Activated T-cell treated with anti-CD3 and anti-CD28 coated beads, Interleukin-2, amount 50 U/mL, for 48 hours (primary cell): ENCODE measurements at regions not wholly inside any gene's neighbourhood (a gene's known extent, or its start where the extent isn't known, plus 50 kb on each side); places are given as distances from the start of the nearest gene placed in this dataset.

Experiments used
- DNase-seq, 2 experiments: peaks; one replicate each; pipeline ENCODE4 v3.0.0-alpha.2; 2020

- no peak for DNase-seq
These were observed 577.0 kb upstream of the DPP6 start for GRCh38 chr7:153475239-153475638.

GRCh38 chr7:153476166-153476565, 576.0 kb upstream of the DPP6 start:
- DNase-seq = no peak

DNA sequence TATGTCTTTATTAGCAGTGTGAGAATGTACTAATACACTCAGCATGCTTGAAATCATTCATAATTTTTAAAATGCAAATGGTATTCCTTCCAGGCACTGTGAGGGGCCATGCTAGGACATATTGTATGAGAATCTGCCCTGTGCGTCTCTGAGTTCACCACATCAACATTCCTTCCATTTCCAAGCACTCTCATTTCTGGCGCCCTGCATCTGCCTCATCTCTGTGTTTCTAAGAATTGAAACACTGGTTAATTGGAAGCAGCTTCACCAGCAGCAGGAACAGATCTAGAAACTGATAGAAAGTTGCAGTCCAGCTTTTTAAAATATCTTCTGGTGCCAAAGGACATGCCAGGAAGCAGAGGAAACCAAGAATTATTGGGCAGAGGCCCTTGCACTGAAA, 555.9 kb upstream of the DPP6 start:
- no peak for DNase-seq

DNA sequence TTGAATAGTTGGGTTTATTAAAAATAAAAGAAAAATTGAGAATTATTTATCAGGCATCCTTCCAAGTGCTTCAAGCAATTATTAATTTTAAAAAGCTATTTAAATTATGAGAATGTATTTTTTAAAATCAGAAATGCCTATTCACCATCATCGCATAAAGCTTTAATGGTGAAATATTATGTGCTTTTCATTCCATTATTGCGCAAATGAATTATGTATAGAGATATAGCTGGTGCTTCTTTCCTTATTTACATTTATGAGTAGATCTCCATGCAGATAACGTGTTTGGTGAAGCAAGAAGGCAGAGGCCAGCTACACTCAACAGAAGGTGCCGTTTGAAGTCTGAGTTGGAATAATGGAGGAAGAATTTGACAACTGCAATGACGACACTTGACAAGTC, 549.1 kb upstream of the DPP6 start:
- no peak for DNase-seq

DNA sequence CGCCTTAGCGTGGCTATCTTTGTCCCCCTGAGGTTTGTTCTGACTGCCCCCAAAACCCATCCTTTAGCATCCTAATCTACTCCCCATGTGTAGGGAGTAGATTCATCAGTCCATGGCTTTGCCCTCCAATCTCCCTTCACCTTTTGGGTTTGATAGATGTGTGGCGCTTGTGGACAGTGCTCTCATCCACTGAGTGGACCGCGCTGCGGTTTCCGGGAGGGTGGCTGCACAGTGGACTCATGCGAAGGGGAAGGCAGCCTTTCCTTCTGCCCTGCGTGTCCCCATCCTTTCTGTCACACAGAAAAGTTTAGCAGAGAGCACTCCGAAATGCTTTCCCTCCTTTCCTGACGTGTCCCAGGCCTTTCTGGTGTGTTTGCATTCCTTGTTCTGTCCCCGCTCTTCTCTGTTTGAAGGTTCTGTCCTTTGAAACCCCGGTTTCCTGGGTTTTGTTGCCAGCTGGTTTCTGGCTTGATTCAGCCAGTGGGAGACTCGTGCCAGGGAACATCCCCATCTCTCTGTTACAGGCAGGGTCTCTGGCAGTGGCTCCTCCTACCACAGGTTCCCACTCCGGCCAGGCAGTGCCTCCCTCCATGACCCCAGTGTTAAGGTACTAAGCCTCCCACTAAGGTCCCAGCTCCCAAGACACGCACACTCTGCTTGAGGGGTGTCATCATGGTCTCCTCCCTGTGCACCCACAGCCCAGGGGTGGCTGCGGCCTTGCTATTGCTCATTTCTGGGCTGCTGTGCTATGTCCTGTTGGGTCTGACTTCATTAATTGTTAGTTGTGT, 547.7 kb upstream of the DPP6 start:
- no peak for DNase-seq

- no peak for DNase-seq
These were observed 544.3 kb upstream of the DPP6 start for GRCh38 chr7:153507885-153508284.

DNA sequence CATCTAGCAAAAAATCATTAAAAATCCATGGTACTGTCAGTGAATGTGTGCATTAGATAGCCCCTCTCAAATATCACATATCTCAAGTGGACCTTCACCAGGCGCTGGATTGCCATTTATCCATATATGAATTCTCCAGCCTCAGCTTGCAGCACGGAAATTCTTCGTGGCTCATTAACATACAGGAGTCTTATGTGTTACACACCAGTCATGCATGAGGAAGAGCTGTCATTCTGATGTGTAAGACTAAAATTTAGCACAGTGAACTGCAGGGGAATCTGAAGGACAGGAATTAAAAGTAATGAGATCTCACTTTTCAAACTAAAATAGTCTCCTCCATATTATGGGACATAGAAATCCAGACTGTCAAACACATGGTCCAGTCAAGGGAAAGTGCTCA, 542.4 kb upstream of the DPP6 start:
- no peak for DNase-seq

- no peak for DNase-seq
These were observed 541.5 kb upstream of the DPP6 start for GRCh38 chr7:153510674-153511073.

- no peak for DNase-seq
These were observed 538.2 kb upstream of the DPP6 start for GRCh38 chr7:153514032-153514431.

DNA sequence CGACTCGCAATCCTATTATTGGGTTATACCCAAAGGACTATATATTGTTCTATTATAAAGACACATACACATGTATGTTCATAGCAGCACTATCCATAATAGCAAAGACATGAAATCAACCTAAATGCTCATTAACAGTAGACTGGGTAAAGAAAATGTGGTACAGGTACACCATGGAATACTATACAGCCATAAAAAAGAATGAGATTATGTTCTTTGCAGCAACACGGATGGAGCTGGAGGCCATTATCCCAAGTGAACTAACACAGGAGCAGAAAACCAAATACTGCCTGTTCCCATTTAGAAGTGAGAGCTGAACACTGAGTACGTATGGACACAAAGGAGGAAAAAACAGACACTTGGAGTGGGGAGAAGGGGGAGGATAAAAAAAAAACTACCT, 536.8 kb upstream of the DPP6 start:
- no peak for DNase-seq

DNA sequence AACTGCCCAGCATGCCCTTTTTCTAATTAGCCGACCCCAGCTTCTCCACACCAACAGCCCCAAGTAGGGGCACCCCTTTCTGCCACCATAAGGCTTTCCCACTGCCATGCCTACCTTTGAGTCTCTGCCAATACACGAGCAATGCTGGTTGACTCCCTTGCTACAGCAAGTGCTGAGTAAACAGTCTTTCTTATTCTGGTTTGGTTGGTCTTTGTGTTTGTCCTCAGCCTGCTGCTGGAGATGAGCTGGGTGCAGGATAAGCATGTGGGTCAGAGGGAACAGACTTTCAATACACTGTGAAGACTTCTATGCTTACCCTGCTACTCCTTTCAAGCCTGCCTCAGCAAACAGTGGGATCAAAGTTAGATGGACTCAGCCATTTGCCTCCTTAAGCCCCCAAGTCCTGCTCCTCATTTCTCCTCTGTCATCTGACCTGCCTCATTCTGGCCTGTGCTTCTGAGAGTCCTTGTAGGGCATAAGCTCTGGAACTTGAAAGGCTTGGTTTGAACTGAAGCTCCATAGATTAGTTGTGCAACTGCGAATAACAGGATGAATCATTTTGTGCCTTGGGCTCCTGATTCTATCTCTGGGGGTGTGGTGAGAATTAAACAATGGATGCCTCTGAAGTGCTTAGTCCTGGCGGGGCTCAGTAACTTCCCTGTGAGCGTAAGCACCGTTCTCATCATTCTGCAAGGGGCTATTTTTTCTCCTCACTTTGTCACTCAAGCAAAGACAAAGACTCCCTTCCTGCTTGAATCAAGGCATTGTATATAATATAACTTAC, 533.8 kb upstream of the DPP6 start:
- DNase-seq = no peak

GRCh38 chr7:153521370-153521769, 530.8 kb upstream of the DPP6 start:
- no peak for DNase-seq

DNA sequence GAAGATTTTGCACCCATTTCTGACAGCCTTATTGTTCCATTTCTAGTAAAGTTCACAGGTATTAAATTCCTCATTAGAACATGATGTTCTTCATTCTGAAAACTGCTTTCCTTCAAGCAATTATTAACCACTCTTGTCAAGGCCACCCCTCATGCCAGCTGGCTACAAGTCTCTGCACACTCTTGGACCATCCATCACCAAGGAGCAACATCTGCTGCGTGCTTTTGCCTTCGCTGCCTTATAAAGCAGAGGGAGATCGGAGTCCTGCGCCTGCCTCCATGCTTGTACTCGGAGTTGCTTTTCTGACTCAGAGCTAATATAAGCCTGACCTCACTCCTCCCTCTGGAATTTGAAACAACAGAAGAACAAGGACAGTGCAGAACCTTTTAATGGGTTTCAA, 529.9 kb upstream of the DPP6 start:
- no peak for DNase-seq

DNA sequence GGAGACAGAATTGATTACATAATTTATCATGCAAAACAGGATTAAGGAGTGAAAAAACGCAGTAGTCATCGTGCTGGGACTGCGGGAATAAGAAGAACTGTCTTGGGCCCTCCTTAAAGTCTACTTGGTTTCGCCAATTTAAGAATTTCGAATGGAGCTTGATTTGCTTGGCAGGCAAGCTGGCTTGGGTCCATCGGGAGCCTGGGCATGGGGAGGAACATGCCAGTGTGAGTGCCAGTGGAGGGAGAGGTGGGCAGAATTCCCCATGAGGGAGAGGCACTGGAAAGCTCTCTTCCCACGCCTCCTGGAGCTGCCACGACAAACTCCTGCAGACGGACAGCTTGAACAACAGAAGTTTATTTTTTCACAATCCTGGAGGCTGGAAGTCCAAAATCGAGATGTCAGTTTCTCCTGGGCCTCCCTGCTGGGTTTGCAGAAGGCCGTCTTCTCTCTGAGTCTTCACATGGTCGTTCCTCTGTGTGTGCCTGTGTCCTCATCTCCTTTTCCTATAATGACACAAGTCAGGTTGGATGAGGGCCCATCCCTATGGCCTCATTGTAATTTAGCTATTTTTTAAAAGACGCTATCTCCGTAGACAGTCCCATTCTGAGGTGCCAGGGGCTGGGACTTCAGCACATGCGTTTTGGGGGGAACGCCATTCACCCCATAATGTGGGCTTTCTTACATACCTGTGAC, 528.7 kb upstream of the DPP6 start:
- DNase-seq = no peak

DNA sequence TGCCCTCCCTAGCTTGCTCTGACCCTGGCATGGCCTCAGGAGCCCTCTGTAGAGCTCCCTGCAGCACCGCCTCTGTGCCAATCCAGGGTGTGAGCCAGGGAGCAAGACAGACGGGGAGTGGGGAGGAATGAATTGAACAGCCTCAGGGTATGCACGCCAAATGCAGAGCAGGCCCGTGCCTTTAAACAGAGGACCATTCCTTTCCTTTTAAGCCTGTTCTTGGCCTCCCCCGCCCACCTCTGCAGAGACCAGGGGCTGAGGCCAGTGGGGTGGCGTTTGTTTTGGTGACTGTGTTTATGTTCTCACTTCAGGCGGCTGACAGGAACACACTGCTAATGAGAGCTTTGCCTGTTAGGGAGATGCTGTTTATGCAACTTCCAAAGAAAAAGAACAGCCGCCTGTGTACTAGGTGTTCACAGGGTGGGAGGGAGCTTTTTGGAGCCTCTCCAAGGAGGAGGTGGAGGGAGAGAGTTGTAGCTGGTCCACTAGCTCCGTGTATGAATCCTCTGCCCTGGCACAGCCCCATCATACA, 528.1 kb upstream of the DPP6 start:
- DNase-seq = no peak

GRCh38 chr7:153529100-153529499, 523.1 kb upstream of the DPP6 start:
- DNase-seq = no peak

GRCh38 chr7:153529651-153530165, 522.5 kb upstream of the DPP6 start:
- DNase-seq = no peak

GRCh38 chr7:153530441-153530840, 521.8 kb upstream of the DPP6 start:
- DNase-seq = no peak

- no peak for DNase-seq
These were observed 519.9 kb upstream of the DPP6 start for GRCh38 chr7:153532326-153532725.

- no peak for DNase-seq
These were observed 514.9 kb upstream of the DPP6 start for GRCh38 chr7:153537271-153537670.

DNA sequence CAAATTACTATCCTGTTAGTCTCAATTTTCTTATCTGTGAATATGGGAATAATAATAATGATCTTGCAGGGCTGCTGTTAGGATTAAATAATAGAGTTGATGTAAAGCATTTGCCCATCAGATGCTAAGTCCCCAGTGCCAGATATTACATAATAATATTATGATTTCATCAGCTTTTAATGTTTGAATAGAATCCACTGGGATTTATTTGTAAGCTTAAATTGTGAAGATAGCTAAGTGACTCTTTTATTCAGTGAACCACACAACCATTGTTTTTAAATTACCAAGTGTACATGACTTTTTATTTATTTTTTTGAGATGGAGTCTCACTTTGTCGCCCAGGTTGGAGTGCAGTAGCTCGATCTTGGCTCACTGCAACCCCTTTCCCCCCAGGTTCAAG, 510.3 kb upstream of the DPP6 start:
- DNase-seq = no peak

- DNase-seq = no peak
These were observed 509.0 kb upstream of the DPP6 start for GRCh38 chr7:153543232-153543631.

DNA sequence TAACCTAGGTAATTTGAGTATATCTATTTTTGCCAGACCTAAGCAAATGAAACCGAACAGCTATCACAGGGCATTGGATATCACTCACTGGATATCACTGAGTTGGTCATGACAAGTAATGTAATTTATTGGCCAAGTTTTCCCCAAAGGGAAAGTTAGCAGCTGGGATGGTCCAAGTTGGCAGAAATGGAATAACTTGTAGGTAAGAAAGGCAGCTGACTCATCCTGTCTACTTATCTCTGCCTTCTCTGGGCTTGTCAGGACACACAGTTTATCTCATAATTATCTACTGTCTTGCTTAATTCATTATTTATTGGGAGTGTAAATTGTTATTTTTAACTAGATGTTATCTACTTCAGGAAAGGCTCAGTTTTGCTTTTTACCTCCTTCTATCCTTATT, 502.0 kb upstream of the DPP6 start:
- no peak for DNase-seq
